IPS-18c (cell line): ENCODE measurements at regions not wholly inside any gene's neighbourhood (a gene's known extent, or its start where the extent isn't known, plus 50 kb on each side); places are given as distances from the start of the nearest gene placed in this dataset.
"Not testable (repeated sequence)": the region's sequence is repeated elsewhere in the genome, so short reads cannot be mapped to it uniquely, and the experiment has no call there.

ENCODE experiments used
- H3K4me3 ChIP-seq: 2 replicates; pipeline ENCODE4 v1.7.0; 2013; ENCODE audit warnings: low read depth, mild to moderate bottlenecking, low read length, moderate library complexity; ENCODE audit not compliant: insufficient read depth
- H3K9me3 ChIP-seq: one replicate; pipeline ENCODE4 v1.6.1; 2013; ENCODE audit warnings: mild to moderate bottlenecking, low read length, moderate library complexity; ENCODE audit not compliant: control insufficient read depth, insufficient read depth

DNA sequence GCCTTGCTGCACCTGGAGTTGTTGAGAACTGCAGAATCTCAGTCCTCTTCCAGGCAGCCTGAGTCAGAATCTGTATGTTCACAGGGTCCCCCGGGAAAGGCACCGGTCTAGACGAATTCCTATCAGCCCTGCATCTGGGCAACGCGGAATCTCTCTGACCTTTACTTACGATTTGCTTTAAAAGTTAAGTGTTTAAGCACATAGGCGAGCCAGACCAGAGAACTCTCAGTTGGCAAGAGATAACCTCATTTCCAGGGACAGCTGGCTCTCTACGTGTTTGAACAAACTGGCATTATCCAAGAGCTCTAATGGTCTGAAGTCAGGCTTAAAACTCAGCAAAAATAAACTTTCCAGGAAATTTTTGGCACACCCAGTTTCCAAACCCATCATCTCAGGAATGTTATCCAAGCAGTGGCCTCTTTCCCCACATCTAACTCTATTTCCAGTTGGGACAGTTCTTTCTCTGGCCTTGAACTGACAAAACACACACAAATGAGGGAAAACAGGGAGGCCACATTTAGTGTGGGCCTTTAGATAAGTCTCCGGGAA lies 53.4 kb downstream of the HES1 start:
- no peaks in the 10 kb centered on the region for H3K9me3 ChIP-seq
- H3K4me3 ChIP-seq = no peak overlapping the region

DNA sequence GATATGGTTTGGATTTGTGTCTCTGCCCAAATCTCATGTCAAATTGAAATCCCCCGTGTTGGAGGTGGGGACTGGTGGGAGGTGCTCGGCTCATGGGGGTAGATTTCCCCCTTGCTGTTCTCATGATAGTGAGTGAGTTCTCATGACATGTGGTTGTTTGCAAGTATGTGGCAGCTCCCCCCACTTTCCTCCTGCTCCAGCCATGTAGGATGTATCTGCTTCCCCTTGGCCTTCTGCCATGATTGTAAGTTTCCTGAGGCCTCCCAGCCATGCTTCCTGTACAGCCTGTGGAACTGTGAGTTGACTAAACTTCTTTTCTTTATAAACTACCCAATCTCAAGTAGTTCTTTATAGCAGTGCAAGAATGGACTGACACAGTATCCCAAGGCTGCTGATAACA lies 55.9 kb downstream of the HES1 start:
- H3K4me3 ChIP-seq, H3K9me3 ChIP-seq: not testable (repeated sequence)

DNA sequence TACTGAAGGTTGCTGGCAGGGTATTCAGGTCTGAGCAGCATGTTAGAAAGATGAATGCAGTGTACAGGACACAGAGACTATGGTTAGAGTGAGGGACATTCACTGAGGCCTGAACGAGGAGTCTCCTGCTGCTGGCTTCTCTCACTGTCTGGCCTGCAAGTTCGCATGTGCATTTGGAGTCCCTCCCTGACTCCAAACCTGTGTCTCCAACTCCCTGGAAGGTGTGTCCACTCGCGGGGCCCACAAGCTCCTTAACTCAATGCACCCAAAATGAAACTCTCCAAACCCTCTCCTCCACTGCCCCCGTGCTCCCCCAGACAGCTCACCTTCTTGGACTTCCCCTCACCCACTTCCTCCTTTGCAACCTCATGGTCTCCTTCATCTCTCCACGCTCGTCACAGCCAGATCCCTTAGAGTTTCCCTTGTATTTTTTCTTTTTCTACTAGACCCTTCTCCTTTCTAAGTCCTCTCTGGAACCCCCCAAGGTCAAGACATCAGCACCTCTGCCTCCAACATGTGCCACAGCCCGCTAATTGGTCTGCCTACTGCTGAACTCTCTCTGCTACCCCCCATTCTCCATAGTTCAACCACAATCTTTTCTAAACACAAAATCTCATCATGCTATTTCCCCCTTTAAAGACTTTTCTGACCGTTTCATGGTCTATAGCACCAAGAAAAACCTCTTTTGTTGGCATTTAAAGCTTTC lies 58.3 kb downstream of the HES1 start:
- no peaks in the 10 kb centered on the region for H3K9me3 ChIP-seq
- no peak overlapping the region for H3K4me3 ChIP-seq

- Histone ChIP-seq H3K9me3 (no peaks in the 10 kb centered on the region), H3K4me3 (no peak overlapping the region)
Measured at GRCh38 chr3:194194757-194195085, 58.8 kb downstream of the HES1 start.

- no peak overlapping the region for H3K4me3 ChIP-seq
- no peaks in the 10 kb centered on the region for H3K9me3 ChIP-seq
Measured at GRCh38 chr3:194195611-194196010, 59.7 kb downstream of the HES1 start.

GRCh38 chr3:194196876-194197275 lies 60.9 kb downstream of the HES1 start:
- no peaks in the 10 kb centered on the region for H3K9me3 ChIP-seq
- H3K4me3 ChIP-seq = no peak overlapping the region

DNA sequence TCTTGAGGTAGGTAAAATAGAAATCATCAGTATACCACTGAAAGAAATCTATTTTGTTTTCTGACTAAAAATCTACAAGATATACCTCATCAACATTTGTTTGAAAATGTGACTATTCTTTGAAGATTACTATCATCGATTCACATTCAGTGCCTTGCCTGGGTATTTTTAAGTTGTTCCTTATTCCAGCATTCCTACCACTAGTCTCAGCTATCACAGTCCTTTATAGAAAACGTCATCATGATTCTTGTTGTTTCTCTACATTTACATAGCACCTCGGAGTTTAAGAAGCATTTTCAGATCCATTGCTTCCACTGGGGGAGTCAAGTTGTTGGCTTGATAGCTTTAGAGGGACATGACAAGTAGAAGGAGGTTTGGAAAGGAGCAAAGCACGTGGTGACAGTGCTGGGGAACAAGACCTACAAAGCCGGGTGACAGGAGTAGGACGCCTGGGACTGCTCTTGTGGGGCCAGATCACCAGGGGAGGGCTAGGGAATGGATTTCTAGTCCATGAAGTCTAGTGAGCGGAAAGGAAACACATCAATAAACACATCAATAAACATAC lies 61.5 kb downstream of the HES1 start:
- H3K4me3 ChIP-seq = no peak overlapping the region
- no peaks in the 10 kb centered on the region for H3K9me3 ChIP-seq

- Histone ChIP-seq H3K9me3 (no peaks in the 10 kb centered on the region), H3K4me3 (no peak overlapping the region)
Measured at GRCh38 chr3:194197981-194198695, 62.2 kb downstream of the HES1 start.

DNA sequence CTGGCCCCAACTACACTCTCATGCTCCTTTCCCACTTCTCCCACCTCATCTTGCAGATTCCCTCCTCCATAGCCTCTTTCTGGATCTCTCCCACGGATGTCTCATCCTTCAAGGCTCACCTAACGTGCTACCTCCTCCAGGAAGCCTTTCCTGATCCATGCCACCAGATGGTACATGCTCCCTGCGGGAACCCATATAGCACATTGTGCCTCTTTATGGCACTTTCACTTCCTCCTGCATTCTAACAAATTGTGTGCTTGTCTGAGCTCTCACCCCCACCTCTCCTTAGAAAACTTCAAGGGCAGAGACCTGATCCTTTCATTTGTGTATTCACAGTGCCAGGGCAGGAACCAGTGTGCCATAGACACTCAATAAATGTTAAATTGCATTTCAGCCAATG lies 63.0 kb downstream of the HES1 start:
- no peaks in the 10 kb centered on the region for H3K9me3 ChIP-seq
- no peak overlapping the region for H3K4me3 ChIP-seq

DNA sequence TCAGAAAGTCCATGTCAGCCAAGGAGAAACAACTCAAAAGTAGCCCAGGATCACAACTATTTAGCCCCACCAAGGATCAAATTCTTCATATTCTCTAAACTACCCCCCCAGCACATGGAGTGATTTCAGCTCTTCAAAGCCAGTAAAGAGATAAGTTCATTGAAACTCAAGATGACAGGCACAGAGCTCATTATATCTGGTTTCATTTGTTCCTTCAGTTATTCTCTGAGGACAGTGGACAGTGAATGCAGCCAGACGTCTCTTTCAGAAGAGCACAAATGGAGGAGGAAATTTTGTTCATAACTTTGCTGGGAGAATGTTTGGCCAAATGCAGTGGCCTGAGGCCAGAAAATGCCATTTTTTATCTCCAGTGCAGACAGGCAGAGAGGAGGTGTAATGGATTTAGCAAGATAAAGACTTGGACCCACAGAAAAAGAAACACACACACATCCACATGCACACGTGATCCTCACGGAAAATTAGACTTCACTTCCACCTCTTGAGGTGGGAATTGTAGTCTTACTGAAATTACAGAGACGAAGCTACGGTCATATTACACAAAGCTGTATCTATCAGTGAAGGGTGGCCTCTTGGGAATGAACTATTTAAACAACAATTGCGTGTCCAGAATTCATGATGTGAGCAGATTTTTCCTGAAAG lies 64.6 kb downstream of the HES1 start:
- Histone ChIP-seq H3K4me3 (no peak overlapping the region), H3K9me3 (no peaks in the 10 kb centered on the region)

DNA sequence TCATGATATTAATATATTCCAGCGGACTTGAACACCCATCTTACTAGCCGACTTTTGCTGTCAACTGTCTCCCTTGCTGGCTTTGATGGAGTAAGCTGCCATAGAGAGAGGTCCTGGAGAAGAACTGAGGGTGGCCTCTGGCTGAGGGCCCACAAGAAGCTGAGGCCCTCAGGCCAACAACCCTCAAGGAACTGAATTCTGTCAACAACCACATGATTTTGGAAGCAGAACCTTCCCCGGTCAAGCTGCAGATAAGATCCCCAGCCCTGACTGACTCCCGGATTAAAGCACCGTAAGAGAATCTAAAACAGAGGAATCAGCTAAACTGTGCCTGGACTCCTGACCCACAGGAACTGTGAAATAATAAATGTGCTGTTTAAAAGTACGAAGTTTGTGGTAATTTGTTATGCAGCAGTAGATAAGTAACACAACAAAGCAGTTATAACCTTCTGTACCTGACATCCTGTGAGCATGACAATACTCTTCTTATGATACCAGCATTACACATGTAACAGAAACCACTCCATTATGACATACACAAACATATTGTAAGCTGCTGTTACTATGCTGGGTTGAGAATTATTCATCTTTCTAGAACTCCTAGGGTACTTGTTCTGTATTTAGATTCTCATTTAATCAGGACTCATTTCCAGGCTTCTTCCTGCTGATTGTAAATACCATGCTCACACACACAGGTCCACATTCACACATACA lies 66.2 kb downstream of the HES1 start:
- H3K9me3 ChIP-seq = no peaks in the 10 kb centered on the region
- H3K4me3 ChIP-seq = no peak overlapping the region

GRCh38 chr3:194203482-194204041 lies 67.6 kb downstream of the HES1 start:
- no peaks in the 10 kb centered on the region for H3K9me3 ChIP-seq
- peak overlapping the region; percentile 36 for H3K4me3 ChIP-seq

- H3K4me3 ChIP-seq = peak overlapping the region; percentile 36
Measured at GRCh38 chr3:194204042-194204987, 68.4 kb downstream of the HES1 start.

DNA sequence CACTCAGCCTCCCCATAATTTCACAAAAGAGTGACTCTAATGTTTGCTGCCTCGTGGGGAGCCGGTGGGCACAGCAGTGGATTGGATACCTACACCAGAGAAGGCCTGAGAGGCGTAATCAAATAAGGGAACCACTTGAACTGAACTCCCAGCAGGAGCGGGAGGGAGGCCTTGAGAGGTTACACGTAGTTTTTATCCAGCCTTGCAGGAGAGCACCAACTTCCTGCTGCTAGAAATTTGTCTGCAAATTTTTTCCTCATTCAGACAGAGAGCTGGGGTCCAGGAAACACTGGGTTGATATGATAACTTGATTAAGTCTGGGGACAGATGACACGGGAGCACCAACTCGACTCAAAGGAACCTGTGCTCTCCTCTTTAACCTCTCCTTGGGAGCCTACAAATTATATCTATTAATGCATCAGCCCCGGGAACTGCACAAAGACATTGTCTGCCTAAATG lies 69.8 kb downstream of the HES1 start:
- Histone ChIP-seq H3K9me3 (no peaks in the 10 kb centered on the region), H3K4me3 (no peak overlapping the region)

More at GRCh38 chr3:194204042-194204987, 68.4 kb downstream of the HES1 start:
- no peaks in the 10 kb centered on the region for H3K9me3 ChIP-seq

DNA sequence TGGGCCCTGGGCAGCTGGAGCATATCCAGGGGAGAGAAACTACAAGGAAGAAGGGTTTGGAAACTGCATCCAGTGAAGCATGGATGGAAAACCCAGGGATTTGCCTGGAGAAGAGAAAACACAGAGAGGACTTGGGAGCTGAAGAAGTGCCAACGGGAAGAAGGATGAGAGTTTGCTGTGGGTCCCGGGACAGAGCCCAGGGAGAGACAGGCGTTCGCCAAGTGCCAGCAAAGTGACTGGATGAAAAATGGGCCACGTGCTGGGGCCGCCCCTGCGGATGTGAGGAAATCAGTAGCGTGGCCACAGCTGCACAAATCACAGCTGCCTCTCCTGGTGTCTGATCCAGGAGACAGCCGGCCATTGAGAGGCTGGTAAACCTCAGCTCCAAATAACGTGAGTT lies 70.4 kb downstream of the HES1 start:
- H3K4me3 ChIP-seq = no peak overlapping the region
- H3K9me3 ChIP-seq = no peaks in the 10 kb centered on the region

- Histone ChIP-seq H3K4me3 (no peak overlapping the region), H3K9me3 (no peaks in the 10 kb centered on the region)
Measured at GRCh38 chr3:194208709-194209108, 72.8 kb downstream of the HES1 start.
